H9 (cell line): ENCODE measurements at regions not wholly inside any gene's neighbourhood (a gene's known extent, or its start where the extent isn't known, plus 50 kb on each side); places are given as distances from the start of the nearest gene placed in this dataset.
A peak's percentile ranks its signal among the peaks of the same experiment; 100 is the strongest.
"Not testable (repeated sequence)": the region's sequence is repeated elsewhere in the genome, so short reads cannot be mapped to it uniquely, and the experiment has no call there.

Experiments used
- DNase-seq: peaks from one replicate; pipeline ENCODE4 v3.0.0-alpha.2; 2017
- H2AFZ ChIP-seq: one replicate; pipeline ENCODE4 v1.6.1; 2013; ENCODE audit warnings: mild to moderate bottlenecking, low read length, control low read depth, moderate library complexity
- H2AK5ac ChIP-seq: 2 replicates; pipeline ENCODE4 v1.6.1; 2013; ENCODE audit warnings: low read length, control low read depth, mixed read lengths; ENCODE audit not compliant: insufficient read length
- H2BK120ac ChIP-seq: one replicate; pipeline ENCODE4 v1.6.1; 2013; ENCODE audit warnings: low read depth, mild to moderate bottlenecking, low read length, control low read depth, inconsistent platforms; ENCODE audit not compliant: poor library complexity, severe bottlenecking
- H2BK12ac ChIP-seq: 2 replicates; pipeline ENCODE4 v1.6.1; 2013; ENCODE audit warnings: low read length, control low read depth, mixed read lengths, low read depth; ENCODE audit not compliant: insufficient read length
- H2BK15ac ChIP-seq: 2 replicates; pipeline ENCODE4 v1.6.1; 2013; ENCODE audit warnings: low read depth, low read length, control low read depth
- H2BK20ac ChIP-seq: one replicate; pipeline ENCODE4 v1.6.1; 2013; ENCODE audit warnings: low read depth, mild to moderate bottlenecking, low read length, control low read depth, inconsistent platforms; ENCODE audit not compliant: poor library complexity, severe bottlenecking
- H2BK5ac ChIP-seq: 2 replicates; pipeline ENCODE4 v1.6.1; 2013; ENCODE audit warnings: low read length, control low read depth, mixed read lengths; ENCODE audit not compliant: insufficient read length
- H3K14ac ChIP-seq: 2 replicates; pipeline ENCODE4 v1.6.1; 2013; ENCODE audit warnings: low read length, control low read depth; ENCODE audit not compliant: insufficient read depth
- H3K18ac ChIP-seq: 2 replicates; pipeline ENCODE4 v1.6.1; 2013; ENCODE audit warnings: low read depth, mild to moderate bottlenecking, mixed read lengths, low read length, control low read depth; ENCODE audit not compliant: insufficient read length
- H3K23ac ChIP-seq: 2 replicates; pipeline ENCODE4 v1.6.1; 2013; ENCODE audit warnings: low read length, control low read depth, mixed read lengths, low read depth; ENCODE audit not compliant: insufficient read length
- H3K23me2 ChIP-seq: 2 replicates; pipeline ENCODE4 v1.6.1; 2013; ENCODE audit warnings: low read depth, mild to moderate bottlenecking, mixed read lengths, low read length, control low read depth; ENCODE audit not compliant: insufficient read length, poor library complexity, severe bottlenecking
- H3K27ac ChIP-seq: 2 replicates; pipeline ENCODE4 v1.5.1; 2013; ENCODE audit warnings: low read length, control low read depth, mixed read lengths, low read depth; ENCODE audit not compliant: insufficient read length
- H3K27me3 ChIP-seq: 2 replicates; pipeline ENCODE4 v1.6.1; 2013; ENCODE audit warnings: low read length, control low read depth, inconsistent platforms; ENCODE audit not compliant: insufficient read depth
- H3K4ac ChIP-seq: 2 replicates; pipeline ENCODE4 v1.6.1; 2013; ENCODE audit warnings: low read depth, mild to moderate bottlenecking, control low read depth, inconsistent platforms, low read length, moderate library complexity
- H3K4me1 ChIP-seq: 2 replicates; pipeline ENCODE4 v1.6.1; 2013; ENCODE audit warnings: low read length, control low read depth, inconsistent platforms; ENCODE audit not compliant: insufficient read depth
- H3K4me2 ChIP-seq: 2 replicates; pipeline ENCODE4 v1.6.1; 2013; ENCODE audit warnings: low read length, control low read depth, mixed read lengths; ENCODE audit not compliant: insufficient read length, insufficient read depth
- H3K56ac ChIP-seq: 2 replicates; pipeline ENCODE4 v1.6.1; 2013; ENCODE audit warnings: low read depth, mild to moderate bottlenecking, mixed read lengths, low read length, control low read depth; ENCODE audit not compliant: insufficient read length
- H3K79me1 ChIP-seq: 2 replicates; pipeline ENCODE4 v1.6.1; 2013; ENCODE audit warnings: low read depth, mild to moderate bottlenecking, moderate library complexity, low read length, control low read depth, inconsistent platforms; ENCODE audit not compliant: insufficient read depth, poor library complexity, severe bottlenecking
- H3K79me2 ChIP-seq: 2 replicates; pipeline ENCODE4 v1.6.1; 2013; ENCODE audit warnings: low read length, control low read depth, inconsistent platforms; ENCODE audit not compliant: insufficient read depth
- H3K9ac ChIP-seq: 2 replicates; pipeline ENCODE4 v1.6.1; 2013; ENCODE audit warnings: low read length, control low read depth, mixed read lengths; ENCODE audit not compliant: insufficient read length; ENCODE audit errors: extremely low read depth
- H3K9me3 ChIP-seq: one replicate; pipeline ENCODE4 v1.6.1; 2013; ENCODE audit warnings: low read depth, low read length, inconsistent platforms; ENCODE audit not compliant: control insufficient read depth
- H3T11ph ChIP-seq: one replicate; pipeline ENCODE4 v1.6.1; 2013; ENCODE audit warnings: mild to moderate bottlenecking, low read length, control low read depth, inconsistent platforms
- H4K20me1 ChIP-seq: one replicate; pipeline ENCODE4 v1.6.1; 2013; ENCODE audit not compliant: control insufficient read depth, insufficient read length, insufficient read depth
- H4K5ac ChIP-seq: 2 replicates; pipeline ENCODE4 v1.6.1; 2013; ENCODE audit warnings: low read depth, mild to moderate bottlenecking, mixed read lengths, low read length, control low read depth; ENCODE audit not compliant: insufficient read length
- H4K8ac ChIP-seq: replicated peaks from 2 replicates; pipeline ENCODE4 v1.6.1; 2013; ENCODE audit warnings: low read length, control low read depth, mixed read lengths, low read depth; ENCODE audit not compliant: insufficient read length
- H4K91ac ChIP-seq: 2 replicates; pipeline ENCODE4 v1.6.1; 2013; ENCODE audit warnings: low read depth, mild to moderate bottlenecking, moderate library complexity, mixed read lengths, low read length, control low read depth; ENCODE audit not compliant: insufficient read length
- H3K27ac Mint-ChIP-seq, 3 experiments: 2 replicates in 2 of 3; 3 replicates in 1 of 3; pipeline ENCODE4 v1.8.0; 2020 to 2021; ENCODE audit warnings: mixed read lengths in 3 of 3, mild to moderate bottlenecking in 1 of 3, moderate library complexity in 1 of 3
- H3K27me3 Mint-ChIP-seq: 2 replicates; pipeline ENCODE4 v1.8.0; 2021; ENCODE audit warnings: low read depth, mild to moderate bottlenecking, moderate library complexity, mixed read lengths
- H3K36me3 Mint-ChIP-seq, 3 experiments: 2 replicates in 2 of 3; 3 replicates in 1 of 3; pipeline ENCODE4 v1.8.0; 2020 to 2021; ENCODE audit warnings: low read depth in 3 of 3, mixed read lengths in 3 of 3; ENCODE audit not compliant: insufficient read depth in 1 of 3
- H3K4me1 Mint-ChIP-seq, 2 experiments: 2 replicates each; pipeline ENCODE4 v1.8.0; 2020; ENCODE audit warnings: mixed read lengths in 2 of 2
- H3K4me3 Mint-ChIP-seq, 2 experiments: 2 replicates in 1 of 2; 3 replicates in 1 of 2; pipeline ENCODE4 v1.8.0; 2020 to 2021; ENCODE audit warnings: mild to moderate bottlenecking in 2 of 2, mixed read lengths in 2 of 2, moderate library complexity in 1 of 2
- H3K9me3 Mint-ChIP-seq, 2 experiments: 2 replicates in 1 of 2; 3 replicates in 1 of 2; pipeline ENCODE4 v1.8.0; 2020; ENCODE audit warnings: mild to moderate bottlenecking in 2 of 2, mixed read lengths in 2 of 2, moderate library complexity in 1 of 2
- WGBS: extraction: QIAGEN DNeasy Blood & Tissue Kit; methylation state at CpG from one replicate; pipeline ENCODE4 v1.1.7; 2013; ENCODE audit warnings: missing lambda C conversion rate, low lambda C conversion rate, mixed read lengths; ENCODE audit not compliant: insufficient read length; ENCODE audit errors: extremely low coverage; 5-methylcytosine and 5-hydroxymethylcytosine counted together
- TF ChIP-seq, protein P1 (sequence below): fragments of 200-600 bp; sonication (generic); conservative IDR thresholded peaks from 3 replicates; pipeline ENCODE4 v1.8.0; 2021; ENCODE audit warnings: antibody characterized with exemption, mild to moderate bottlenecking

DNA sequence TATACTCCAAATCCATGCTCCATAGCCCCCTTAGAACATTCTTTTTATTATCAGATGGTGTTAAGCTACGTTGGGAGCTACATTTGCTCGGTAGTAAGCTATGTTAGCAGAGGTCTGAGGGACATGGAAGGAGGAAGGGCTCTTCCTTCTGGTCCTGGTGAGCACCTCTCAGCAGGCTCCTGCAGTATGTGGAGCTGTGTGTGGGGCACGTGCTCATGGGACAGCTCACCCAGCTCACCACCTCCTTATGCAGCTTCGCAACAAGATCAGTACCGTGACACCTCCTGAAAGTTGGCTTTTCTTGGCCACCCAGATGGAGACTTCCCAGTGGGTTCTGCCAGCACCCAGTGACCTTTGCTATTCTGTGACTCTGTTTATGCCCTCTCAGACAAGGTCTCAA is 400.5 kb upstream of the SLC10A2 start:
- Histone ChIP-seq H3K4me2 (no peak overlapping the region), H3K9me3 (no peaks in the 10 kb centered on the region), H2BK5ac (no peak overlapping the region), H3K27ac (no peak overlapping the region), H3K18ac (no peak overlapping the region), H2AK5ac (no peak overlapping the region), H3K27me3 (no peaks in the 10 kb centered on the region), H2BK120ac (no peak overlapping the region), H3K23me2 (no peaks in the 10 kb centered on the region), H4K5ac (no peak overlapping the region), H3T11ph (no peak overlapping the region), H3K4ac (no peak overlapping the region), H3K9ac (no peak overlapping the region), H3K14ac (peak overlapping the region; percentile 20; the same call in 1 of the 2 replicates), H2AFZ (no peak overlapping the region), H4K8ac (no peak overlapping the region), H3K79me1 (no peaks in the 10 kb centered on the region), H2BK20ac (no peak overlapping the region), H3K4me1 (no peaks in the 10 kb centered on the region), H4K20me1 (no peaks in the 10 kb centered on the region), H3K56ac (no peak overlapping the region), H2BK15ac (no peak overlapping the region), H4K91ac (no peak overlapping the region), H2BK12ac (no peak overlapping the region), H3K79me2 (no peaks in the 10 kb centered on the region), H3K23ac (no peak overlapping the region)
- Mint-ChIP-seq H3K4me1 (peaks cover under 1% of the 10 kb centered on the region in 2 experiments; a peak in 2 of 4 replicates), H3K4me3 (no peak overlapping the region), H3K27me3 (no peaks in the 10 kb centered on the region), H3K9me3 (no peaks in the 10 kb centered on the region; a peak in 2 of 5 replicates), H3K27ac (peak overlapping the region in 1 of 3 experiments; percentile 59; a peak in 1 of 7 replicates), H3K36me3 (no peaks in the 10 kb centered on the region)
- DNase-seq = no peak
- TF ChIP-seq, protein P1, sequence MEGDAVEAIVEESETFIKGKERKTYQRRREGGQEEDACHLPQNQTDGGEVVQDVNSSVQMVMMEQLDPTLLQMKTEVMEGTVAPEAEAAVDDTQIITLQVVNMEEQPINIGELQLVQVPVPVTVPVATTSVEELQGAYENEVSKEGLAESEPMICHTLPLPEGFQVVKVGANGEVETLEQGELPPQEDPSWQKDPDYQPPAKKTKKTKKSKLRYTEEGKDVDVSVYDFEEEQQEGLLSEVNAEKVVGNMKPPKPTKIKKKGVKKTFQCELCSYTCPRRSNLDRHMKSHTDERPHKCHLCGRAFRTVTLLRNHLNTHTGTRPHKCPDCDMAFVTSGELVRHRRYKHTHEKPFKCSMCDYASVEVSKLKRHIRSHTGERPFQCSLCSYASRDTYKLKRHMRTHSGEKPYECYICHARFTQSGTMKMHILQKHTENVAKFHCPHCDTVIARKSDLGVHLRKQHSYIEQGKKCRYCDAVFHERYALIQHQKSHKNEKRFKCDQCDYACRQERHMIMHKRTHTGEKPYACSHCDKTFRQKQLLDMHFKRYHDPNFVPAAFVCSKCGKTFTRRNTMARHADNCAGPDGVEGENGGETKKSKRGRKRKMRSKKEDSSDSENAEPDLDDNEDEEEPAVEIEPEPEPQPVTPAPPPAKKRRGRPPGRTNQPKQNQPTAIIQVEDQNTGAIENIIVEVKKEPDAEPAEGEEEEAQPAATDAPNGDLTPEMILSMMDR = no peak
- WGBS = no CpG with 5 or more reads among the region's 5 CpGs

DNA sequence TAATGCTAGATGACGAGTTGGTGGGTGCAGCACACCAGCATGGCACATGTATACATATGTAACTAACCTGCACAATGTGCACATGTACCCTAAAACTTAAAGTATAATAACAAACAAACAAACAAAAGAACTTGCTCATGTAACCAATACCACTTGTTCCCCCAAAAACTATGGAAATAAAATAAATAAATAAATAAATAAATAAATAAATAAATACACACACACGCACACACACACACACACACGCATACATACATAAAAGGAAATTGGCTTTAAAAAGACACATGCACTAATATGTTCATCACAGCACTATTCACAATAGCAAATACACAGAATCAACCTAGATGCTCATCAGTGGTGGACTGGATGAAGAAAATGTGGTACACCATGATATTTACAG is 394.0 kb upstream of the SLC10A2 start:
- not testable (repeated sequence) for H3K9me3 Mint-ChIP-seq, H3K27ac ChIP-seq, H2BK5ac ChIP-seq, H4K5ac ChIP-seq, H3K9ac ChIP-seq, H2AK5ac ChIP-seq, H3K36me3 Mint-ChIP-seq, H2BK12ac ChIP-seq, H3K56ac ChIP-seq, H3K4me1 ChIP-seq, H4K8ac ChIP-seq, H3K23ac ChIP-seq, H2BK120ac ChIP-seq, H2BK20ac ChIP-seq, H3K27me3 Mint-ChIP-seq, H4K91ac ChIP-seq, H3K23me2 ChIP-seq, H2AFZ ChIP-seq, H3K4me3 Mint-ChIP-seq, H3K27me3 ChIP-seq, H3K79me1 ChIP-seq, H3K4ac ChIP-seq, H3T11ph ChIP-seq, H3K14ac ChIP-seq, H3K9me3 ChIP-seq, H4K20me1 ChIP-seq, H3K27ac Mint-ChIP-seq, H2BK15ac ChIP-seq, H3K4me2 ChIP-seq, H3K4me1 Mint-ChIP-seq, DNase-seq, H3K79me2 ChIP-seq, H3K18ac ChIP-seq
- no CpG with 5 or more reads among the region's 3 CpGs for WGBS
